HG03432 (cell line): ENCODE measurements at regions not wholly inside any gene's neighbourhood (a gene's known extent, or its start where the extent isn't known, plus 50 kb on each side); places are given as distances from the start of the nearest gene placed in this dataset.

Experiments
- ATAC-seq: cut with Tn5 transposase; IDR thresholded peaks from one replicate; pipeline ENCODE4 v1.9.1; 2021; ENCODE audit warnings: mild to moderate bottlenecking, moderate library complexity; ENCODE audit not compliant: unreplicated experiment

DNA sequence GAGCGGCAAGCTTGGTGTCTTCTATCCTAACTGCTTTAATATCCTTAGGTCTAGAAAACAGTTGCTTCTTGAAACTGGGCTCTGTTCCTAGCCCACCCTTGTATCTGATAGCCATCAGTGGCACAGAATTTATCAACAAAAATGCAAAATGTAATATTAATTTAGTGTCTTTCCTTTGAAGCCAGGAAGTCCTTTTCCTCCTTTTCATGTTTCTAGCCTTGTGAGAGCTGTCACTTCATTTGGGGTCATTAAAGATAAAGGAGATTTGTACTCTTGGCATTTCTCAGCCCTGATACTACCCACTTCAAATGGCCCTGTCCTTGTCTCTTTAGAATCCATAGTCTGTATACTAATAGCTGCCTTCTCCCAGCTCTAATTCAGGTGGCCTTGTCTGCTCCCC lies 111.0 kb downstream of the GAS1 start:
- ATAC-seq = no peak

DNA sequence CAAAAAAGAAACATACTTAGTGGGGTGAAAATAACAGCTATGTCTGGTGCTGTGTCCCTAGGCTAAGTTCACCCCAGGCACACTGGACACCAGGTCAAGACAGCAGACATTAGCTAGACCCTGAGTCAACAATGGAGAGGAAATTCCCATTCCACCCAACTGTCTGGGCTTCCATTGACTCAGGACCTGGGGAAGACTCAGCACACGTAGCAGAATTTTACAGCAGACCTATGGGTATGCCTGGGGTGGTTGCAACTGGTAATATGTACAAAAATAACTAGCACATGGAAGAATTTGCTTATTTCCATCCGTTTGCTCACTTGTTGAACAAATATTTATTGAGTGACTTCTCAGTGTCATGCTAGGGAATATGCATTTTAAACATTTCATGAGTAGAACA lies 117.0 kb downstream of the GAS1 start:
- ATAC-seq = no peak

DNA sequence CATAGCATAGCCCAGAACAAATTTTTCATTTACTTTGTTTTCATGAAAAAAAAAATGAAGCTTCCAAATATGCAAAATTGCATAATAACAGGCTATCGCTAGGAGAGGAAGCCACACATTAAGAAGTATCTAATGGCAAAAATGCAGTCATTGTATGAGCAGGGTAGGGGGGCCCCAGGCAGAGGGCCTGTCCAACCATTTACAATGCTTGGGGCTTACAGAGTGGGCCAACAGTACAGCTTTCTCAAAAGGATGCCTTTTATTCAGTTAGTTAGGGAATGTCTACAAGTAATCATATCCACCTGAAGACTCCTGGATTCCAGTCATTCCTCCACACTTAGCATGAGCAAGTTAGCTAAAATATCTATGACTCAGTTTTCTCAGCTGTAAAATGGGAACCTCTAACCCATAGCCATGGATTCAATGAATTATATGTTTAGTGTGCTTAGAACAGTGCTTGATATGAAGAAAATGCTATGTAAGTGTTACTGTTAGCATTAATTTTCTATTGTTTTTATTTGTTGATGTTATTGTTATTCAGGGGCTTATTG lies 117.7 kb downstream of the GAS1 start:
- ATAC-seq = no peak

DNA sequence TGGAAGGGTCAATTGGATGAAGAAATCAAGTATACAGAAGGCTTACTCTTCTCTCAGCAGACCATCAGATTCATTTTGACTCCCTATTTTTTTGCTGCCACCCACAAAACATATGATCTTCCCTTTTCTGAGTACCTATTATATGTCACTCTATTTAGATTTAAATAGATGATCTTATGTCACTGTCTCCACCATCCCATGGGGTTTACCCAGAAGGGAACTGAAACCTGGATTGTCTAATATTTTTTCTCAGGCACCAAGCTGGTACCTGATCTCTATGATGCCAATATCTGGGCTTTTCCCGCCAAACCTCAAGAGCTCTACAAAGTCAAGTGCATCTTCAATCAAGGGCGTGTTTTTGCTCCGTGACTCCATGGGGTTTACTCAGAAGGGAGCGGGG lies 118.7 kb downstream of the GAS1 start:
- no peak for ATAC-seq

DNA sequence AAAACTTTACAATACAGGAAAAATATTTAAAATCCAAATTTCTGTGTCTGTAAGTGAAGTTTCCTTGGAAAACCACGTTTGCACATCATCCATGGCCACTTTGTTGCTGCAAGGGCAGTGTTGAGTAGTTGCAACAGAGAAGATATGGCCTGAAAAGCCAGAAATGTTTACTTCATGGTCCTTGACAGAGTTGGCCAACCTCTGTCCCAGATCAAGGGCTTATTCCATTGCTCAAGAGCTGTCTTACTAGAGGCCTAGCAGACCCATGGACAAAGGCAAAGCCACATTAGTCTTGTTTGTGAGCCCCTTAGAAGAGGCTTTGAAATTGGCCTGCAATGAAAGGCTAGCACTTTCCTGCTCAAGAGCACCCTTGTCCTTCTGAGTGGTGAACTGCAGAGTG lies 119.4 kb downstream of the GAS1 start:
- no peak for ATAC-seq

DNA sequence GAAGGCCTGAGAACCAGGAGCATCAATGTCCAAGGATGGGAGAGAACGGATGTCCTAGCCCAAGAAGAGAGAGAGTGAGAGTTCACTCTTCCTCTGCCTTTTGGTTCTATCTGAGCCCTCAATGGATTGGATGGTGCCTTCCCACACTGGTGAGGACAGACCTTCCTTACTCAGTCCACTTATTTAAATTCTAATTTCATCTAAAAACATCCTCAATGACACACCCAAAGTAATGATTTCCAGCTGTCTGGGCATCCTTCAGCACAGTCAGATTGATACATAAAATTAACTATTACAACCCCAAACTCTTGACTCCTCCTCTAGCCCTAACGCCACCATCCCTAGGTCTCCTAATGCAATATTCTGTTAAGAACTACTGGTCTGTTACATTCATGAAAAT lies 122.0 kb downstream of the GAS1 start:
- no peak for ATAC-seq

DNA sequence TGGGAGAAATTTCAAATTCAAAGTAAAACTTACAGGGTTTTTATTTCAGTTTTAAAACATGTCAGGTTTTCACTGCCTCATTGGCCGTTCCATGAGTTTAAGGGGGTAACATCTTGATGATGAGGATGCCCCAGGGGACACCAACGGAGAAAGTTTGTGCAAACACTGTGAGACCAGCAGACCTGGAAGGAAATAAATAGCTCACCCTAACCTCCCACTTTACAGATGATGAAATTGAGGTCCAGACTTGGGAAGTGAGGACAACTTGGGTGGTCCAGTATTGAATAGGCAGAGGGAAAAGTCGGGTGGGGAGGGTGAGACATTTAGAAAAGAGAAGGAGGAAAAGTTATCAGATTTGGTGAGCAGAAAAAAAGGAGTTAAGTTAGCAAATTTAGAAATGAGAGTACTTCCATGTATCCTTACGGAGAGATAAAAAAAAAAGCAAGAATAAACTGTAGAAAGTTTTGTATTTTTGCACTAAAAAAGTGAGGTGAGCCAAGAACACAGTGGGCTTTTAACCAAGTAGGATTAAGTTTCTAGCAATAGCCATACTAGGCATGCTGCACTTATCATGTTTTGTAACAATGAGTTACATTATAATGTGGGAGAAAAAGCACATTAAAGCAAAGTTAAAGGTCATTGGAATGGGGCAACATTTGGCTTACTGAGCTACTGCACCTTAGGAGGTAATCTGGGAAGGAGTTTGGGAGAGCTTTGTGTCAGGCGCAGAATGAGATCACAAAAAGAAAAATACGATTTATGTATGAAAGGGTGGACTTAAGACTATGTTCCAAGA lies 125.1 kb downstream of the GAS1 start:
- ATAC-seq = no peak

DNA sequence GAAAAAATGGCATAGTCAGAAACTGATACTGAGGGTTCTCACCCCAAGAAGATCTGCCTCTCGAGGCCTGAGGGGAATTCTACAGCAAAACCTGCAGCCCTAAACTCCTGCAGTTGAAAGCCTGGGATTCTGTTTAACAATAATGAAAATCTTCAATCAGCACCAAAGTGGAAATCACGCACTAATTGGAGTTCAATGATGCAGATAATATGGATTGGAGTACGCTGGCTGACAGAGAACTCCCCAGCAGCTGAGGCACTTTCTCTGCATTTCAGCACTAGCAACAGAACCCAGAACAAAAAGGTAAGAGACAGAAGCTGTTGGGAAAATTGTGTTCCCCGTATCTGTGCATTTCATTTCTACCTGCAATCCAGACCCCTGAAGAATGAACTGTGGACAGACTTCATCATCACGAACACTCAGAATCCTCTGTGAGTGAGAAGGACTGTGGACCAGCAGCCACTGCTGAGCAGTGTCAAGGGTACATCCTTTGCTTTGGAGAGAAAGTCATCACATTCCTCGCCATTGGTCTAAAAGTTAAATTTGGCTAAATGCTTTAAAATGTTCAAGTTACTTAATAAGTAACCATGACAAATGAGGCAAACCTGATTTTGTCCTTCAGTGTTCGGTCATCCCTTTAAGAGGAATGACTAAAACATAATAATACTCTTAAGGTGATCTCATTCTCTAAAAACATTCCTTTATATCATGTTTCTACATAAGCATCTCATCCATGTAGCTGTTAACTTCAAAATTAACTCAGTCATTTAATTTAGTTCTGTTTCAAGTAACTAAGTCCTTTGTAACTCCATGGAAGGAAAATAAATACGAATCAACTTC lies 126.1 kb downstream of the GAS1 start:
- ATAC-seq = no peak

DNA sequence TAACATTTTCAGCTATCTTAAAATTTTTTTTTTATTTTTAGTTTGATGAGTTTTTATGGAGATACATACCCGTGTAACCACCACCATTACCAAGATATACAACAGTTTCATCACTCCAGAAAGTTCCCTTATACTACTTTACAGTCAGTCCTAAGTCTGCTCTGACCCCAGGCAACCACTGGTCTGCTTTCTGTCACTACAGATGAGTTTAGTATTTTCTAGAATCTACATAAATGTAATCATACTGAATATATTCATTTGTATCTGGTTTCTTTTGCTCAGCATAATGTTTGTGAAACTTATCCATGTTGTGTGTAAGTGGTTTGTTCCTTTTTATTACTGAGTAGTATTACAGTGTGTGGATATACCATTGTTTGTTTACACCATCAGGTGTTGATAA lies 127.8 kb downstream of the GAS1 start:
- no peak for ATAC-seq

DNA sequence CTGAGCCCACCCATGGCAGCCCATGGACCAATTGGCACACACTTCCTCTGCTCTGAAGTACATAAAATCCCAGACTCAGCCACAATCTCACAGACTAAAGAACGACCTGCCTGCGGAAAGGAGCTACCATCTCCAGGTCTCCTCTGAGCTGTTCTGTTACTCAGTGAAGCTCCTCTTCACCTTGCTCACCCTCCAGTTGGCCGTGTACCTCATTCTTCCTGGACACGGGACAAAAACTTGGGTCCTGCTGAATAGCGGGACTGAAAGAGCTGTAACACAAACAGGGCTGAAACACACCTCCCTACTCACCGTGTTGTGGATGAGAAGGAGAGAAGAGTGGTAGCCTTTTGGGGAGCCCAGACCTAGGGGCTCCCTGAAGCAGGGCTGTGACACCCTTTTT lies 128.7 kb downstream of the GAS1 start:
- no peak for ATAC-seq

DNA sequence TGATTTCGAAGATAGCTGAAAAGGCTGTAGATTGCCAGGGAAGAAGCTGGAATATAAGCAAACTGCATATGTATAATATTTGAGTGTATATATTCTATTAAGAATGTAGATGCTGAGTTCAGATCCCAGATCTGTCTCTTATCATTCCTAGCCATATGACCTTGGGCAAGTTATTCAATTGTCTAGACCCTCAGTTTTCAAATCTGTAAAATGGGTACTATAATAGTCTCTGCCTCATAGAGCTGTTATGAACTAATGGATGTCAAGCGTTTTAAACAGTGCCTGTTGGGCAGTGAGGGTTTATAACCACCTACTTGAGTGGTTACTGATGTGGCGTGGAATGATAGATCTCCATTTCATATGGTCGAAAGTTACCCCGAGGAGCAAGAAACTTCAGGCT lies 130.4 kb downstream of the GAS1 start:
- no peak for ATAC-seq

DNA sequence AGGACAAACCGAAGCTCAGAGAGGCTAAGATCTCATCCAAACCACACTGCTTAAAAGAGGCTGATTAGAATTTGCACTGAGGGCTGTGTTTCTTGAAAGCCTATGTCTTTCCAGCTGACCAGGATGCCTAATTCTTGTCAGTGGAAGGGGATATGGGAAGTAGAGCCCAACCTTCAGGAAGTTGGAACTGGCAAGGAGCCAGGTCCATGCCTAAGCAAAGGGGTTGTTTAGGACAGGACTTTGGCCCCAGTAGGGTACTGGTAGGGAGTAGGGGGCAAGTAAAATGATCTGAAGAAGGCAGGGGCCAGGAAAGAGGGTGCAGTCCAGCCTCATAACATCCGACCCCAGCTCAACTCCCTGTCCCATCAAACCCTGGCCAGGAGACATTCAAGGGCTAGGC lies 130.9 kb downstream of the GAS1 start:
- ATAC-seq = no peak

DNA sequence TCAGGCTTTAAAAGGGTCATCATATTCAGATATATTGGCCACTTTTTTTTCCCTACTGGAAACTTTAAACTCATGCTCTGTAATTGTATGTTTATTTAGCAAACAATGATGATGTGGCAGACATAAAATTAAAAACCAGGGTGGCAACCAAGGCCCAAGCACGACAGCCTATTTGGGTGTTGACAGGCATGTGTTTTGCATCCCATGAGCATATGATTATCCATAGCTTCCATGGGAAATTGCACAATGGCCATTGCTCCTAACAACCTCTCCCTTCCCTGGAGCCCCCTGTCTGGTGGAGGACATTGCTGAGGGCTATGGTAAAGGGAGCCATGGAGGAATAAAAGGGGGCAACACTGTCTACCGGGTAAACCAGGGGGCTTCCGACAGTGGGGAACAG lies 134.7 kb downstream of the GAS1 start:
- no peak for ATAC-seq

DNA sequence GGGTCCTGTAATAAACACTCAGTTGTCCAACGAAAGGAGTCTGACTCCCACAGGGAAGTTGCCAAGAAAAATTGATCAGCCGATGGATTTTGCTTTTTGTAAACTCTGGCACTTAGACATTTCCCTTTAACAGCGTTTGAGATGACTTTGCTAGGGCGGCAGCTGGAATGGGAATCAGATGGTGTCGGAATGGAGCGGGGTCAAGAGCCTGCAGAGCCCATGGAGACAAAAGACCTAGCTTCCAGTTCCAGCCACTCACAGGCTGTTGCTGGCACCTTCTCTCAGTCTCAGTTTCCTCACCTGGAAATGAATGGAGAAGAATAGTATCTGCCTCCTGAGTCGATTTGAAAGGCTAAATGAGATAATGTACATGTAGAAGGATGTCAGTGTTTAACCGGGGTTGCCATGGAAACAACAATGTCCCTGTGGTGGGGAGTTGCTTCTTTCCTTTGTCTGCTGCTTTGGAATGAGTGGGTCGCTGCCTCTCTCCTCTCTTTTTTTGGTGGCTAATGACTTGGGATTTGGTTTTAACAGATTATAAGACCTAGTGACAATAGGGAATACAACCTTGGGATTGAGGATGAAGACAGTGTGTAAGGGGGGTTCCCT lies 137.4 kb downstream of the GAS1 start:
- no peak for ATAC-seq

DNA sequence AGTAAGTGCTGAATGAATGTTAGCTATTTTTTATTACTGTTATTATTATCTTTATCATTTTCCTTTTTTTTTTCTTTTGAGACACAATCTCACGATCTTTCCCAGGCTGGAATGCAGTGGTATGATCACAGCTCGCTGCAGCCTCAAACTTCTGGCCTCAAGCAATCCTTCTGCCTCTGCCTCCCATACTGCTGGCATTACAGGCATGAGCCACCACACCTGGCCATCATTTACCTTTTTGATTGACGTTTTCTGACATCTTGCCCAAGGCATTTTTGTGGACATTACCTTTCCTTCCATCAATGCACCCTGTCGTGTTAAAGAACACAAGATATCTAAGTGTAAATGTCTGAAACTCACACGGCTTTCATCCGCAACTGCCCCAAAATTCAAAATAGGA lies 138.2 kb downstream of the GAS1 start:
- no peak for ATAC-seq

DNA sequence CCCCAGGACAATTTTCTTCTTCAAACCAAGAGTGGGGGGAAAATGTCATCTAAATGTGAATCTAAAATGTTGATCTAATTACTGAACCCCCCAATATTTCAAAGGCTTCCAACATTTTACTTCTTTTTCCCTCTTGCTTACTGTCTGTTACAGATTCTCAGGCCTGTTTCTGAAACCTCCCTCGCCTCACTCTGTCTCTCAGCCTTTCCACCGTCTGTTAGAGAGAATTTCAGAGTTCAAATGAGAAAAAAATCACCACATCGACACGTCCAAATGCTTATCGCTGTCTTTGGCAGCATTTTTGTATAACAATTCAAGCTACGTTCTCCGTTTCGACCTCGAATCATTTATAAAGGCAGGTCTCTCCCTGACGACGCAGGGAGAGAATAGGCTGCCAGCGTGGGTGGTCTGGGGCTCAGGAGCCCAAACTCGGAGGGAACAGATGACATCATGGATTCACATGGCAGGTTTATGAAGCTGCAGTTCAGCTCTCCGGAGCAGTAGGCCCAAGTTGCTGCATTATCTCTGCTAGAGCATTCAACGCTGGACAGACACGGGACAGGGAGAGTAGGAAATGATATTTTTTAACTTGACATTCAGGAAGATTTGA lies 139.8 kb downstream of the GAS1 start:
- no peak for ATAC-seq

DNA sequence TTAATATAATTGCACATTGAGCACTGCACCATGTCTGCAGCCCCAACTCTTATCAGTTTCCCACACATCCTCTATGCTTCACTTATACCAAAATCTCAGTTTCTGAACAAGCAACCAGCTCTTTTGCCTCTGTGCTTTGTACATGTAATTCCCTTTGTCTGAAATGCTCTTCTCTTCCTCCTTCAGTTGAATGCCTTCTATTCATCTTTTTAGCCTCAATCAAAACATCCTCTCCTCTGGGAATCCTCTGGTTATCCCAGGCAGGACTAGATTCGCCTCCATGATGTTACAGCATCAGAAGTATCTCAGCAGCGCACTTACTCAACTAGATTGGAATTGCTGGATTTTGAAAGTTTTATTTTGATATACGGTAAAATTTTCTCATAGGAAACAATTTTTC lies 143.3 kb downstream of the GAS1 start:
- ATAC-seq = no peak

DNA sequence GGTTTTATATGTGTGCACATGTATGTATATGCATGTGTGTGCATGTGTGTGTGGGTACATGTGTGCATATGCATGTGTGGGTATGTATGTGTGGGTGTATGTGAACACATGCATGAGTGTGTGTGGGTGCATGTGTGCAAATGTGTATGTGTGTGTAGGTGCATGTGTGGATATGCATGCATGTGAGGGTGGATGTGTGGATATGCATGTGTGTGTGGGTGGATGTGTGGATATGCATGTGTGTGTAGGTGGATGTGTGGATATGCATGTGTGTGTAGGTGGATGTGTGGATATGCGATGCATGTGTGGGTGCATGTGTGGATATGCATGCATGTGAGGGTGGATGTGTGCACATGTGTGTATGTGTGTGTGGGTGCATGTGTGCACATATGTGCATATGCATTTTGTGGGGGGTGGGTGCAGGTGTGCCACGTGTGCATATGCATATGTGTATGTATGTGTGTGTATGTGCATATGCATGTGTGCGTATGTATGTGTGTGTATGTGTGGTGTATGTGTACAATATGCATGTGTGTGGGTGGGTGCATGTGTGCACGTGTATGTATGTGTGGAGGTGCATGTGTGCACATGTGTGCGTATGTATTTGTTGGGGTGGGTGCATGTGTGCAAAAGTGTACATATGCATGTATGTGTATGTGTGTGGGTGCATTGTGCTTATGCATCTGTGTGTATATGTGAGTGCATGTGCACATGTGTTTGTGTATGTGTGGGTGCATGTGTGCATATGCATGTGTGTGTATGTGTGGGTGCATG lies 144.2 kb downstream of the GAS1 start:
- no peak for ATAC-seq

DNA sequence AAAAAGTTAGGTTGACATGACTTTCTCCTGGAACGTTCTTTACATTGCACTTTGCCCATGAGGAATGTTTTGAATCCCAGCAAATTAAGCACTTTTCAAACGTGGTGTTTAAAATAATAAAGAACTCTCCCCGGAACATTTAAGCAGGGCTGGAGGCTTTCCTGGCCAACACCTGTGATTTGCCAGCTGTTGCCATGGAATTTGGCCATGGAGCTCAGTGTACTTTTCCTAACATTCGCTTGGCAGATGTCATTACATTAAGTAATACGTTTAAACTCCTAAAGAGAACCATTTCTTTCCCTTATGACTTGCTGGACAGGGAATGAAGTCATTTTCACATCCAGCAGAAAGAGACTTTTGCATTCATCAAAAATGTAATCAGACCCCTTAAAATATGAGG lies 146.1 kb downstream of the GAS1 start:
- ATAC-seq = no peak

DNA sequence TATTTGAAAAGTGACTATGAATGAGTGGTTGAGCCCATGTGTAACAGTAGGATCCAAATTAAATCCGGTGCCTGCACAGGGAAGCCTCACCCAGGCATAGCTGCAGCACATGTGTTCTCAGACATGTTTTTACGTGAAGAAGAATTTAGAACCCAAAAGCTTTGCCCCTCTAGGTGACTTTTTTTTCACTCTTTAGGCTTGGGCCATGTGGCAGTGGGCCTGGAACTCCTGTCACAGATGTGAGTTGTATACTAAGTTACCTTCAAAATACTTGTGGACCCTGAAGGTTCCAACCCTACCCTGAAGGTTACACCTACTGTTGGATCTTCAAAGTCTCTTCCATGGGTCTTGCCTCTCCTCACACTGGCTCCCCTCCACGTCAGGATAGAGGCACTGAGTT lies 146.6 kb downstream of the GAS1 start:
- ATAC-seq = no peak

DNA sequence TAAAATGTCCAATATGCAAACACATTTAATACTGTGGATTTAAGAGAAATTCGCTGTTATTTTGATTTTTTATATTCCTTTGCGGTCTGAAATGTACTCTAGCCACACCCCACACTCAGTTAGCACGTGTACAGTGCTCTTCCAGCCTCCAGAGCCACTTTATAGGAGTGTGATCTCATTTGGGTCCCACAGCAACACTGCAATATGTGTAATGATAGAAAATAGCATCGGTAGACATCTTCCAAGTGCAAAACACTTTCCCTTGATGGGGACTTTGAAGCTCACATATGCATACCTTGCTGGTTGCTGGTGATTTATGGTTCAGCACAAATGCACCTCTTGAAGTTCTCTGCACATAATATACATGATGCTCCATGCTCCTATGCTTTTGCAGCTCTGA lies 148.3 kb downstream of the GAS1 start:
- no peak for ATAC-seq
